GM21717 (cell line): ENCODE measurements at regions not wholly inside any gene's neighbourhood (a gene's known extent, or its start where the extent isn't known, plus 50 kb on each side); places are given as distances from the start of the nearest gene placed in this dataset.
"Not testable (repeated sequence)": the region's sequence is repeated elsewhere in the genome, so short reads cannot be mapped to it uniquely, and the experiment has no call there.

Experiments used
- ATAC-seq: cut with Tn5 transposase; IDR thresholded peaks from one replicate; pipeline ENCODE4 v1.9.1; 2021; ENCODE audit warnings: mild to moderate bottlenecking, moderate library complexity; ENCODE audit not compliant: unreplicated experiment

DNA sequence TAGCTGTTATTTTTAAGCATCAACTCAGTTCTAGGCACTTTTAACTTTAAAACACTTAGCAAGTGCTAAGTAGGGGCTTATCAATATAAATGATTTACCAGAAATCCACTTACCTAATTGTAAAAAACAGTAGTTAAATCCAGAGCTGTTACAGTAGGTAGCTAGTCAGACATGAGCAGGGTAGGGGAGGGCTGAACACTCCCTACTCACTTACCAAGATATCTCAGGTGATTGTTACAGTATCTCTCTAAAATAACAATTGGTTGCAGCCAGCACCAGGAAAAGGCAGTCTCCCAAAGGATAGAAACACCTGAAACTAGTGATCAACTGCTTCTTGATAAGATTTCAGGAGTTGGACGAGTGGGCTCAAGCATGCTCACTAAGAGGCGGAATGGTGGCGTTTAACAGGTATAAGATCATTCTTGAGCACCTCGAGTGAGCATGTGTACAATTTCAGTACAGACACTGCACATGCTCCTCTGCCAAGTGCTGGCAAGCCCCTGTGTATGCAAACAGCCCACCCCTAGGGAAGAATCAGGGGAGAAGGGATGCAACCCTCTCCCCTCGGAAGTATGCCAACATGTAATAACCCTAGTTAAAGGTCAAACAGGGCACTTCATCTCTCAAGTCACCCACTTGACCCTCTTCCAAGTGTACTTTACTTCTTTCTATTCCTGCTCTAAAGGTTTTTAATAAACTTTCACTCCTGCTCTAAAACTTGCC is 1113.6 kb upstream of the SEL1L start:
- no peak for ATAC-seq

DNA sequence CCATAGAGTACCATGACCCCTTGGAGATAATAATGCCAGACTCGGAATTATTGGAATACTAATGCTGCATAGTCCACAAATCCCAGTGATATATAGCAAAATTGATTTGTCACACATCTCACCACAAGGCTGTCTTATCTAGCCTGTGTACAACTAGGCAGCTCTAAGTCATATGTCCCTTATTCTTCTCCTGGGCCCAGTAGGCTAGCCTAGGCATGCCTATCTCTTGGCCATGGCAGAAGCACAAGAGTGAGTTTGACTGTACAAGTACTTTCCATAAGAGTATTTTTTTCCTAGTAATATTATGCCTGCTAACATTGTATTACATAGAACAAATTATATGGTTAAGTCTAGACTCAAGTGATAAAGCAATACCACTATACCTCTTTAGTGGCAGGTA is 1122.1 kb upstream of the SEL1L start:
- no peak for ATAC-seq

- no peak for ATAC-seq
Observed at GRCh38 chr14:82657186-82657675, 1123.6 kb upstream of the SEL1L start.

DNA sequence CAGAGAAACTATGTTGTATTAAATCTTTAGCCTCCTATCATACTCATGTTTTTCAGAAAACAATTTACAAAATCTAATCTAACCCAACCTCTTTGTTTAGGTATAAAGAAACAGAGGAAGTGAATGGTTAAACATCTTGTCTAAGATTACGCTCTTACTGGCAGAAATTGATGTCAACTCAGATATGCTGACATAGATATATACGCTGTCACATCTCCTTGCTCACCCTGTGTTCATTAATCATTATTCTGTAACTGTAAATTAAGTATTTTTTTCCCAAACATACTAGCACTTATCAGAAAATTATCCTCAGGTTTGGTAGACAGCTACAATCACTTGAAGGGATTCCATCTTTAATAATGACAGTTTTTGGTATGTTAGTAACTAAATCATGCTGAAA is 1127.6 kb upstream of the SEL1L start:
- no peak for ATAC-seq

- no peak for ATAC-seq
Observed at GRCh38 chr14:82667006-82667405, 1133.4 kb upstream of the SEL1L start.

DNA sequence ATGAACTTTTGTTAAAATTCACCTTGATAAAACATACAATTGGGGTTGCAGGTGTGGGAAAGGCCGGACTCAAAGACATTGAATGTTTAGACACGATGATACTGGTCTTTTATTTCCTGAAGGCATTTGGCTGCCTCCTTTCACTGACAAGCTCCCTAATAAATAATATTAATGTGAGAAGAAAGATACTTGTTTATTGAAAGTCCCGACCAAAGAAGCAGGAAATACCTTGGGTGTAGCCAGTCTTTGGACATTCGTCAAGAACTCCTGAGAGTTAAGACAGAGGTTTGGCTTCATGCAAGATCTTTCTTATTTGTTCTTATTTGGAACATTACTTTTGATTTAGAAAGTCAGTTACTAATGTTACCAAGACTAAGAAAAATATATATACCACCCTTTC is 1133.8 kb upstream of the SEL1L start:
- ATAC-seq, result no peak

DNA sequence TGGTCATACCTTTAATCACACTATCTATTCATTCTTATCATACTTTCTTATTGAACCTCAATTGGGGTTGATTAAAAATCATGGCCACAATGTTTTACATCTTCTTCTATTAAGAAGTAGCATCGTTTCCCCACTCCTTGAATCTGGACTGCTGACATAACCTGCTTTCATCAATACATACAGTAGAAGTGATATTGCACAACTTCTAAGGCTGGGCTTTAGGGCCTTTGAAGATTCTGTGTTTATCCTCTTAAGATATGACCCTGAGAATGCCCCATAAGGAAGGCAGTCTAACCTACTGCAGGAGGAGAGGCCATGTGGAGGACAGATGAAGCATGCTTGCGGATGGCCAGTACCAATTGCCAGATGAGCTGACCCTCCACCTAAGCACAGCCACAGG is 1142.8 kb upstream of the SEL1L start:
- no peak for ATAC-seq

DNA sequence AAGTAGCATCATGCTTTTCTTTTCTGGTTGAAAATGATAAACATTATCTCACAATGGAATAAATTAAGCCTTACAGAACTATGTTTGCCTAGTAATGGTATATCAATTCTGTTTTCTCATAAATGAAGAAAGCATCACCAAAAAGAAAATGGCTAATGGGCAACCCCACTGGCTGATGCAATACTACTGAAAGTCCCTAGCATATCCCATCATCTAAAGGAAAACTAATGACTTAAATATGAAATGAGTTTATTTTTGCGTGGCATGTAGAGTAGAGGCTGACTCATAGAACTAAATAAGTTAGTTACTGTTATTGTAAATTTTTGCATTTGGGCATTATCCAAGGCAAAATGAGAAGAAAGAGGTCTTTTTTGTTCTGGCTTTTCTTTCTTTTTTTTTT is 1156.3 kb upstream of the SEL1L start:
- no peak for ATAC-seq

- ATAC-seq, result not testable (repeated sequence)
Observed at GRCh38 chr14:82691191-82691590, 1157.5 kb upstream of the SEL1L start.

DNA sequence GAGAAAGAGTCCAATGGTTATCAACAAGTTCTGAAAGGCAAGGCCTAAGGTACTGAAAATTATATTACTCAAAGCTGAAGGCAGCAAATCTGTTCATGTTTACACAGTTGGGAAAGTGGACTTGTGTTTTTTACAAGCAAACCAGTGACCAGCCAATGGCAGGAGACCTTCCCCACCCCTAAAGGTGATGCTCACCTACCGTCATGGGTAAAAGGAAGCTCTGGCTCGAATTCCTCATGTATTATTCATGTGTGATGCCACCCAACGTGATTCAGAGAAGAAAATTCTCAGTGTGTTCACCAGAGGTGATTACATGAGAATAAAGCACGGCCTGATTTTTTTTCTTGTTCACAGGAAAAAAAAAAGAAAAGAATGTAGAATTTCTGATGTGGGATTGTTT is 1161.2 kb upstream of the SEL1L start:
- no peak for ATAC-seq

GRCh38 chr14:82704218-82704617 is 1170.6 kb upstream of the SEL1L start:
- ATAC-seq, result no peak

- no peak for ATAC-seq
Observed at GRCh38 chr14:82710267-82710841, 1176.7 kb upstream of the SEL1L start.

DNA sequence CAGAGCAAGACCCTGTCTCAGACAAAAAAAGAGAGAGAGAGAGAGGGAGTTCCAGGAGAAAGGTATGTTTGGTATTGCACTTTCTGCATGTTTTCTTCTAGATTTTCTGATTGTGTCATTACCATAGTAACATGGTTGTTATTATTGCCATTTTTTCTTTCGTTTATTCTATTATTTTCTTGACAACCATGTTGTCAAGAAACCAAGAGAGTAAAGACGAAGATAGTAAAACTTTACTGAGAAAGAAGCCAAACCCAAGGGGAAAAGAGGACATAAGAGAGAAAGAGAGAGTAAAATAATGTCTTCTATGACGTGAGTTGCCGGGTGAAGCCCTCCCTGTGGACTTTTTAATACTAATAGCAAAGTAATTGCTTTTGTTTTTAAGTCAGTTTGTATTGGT is 1186.0 kb upstream of the SEL1L start:
- no peak for ATAC-seq

- ATAC-seq, result no peak
Observed at GRCh38 chr14:82720431-82720830, 1186.8 kb upstream of the SEL1L start.

- ATAC-seq, result no peak
Observed at GRCh38 chr14:82720946-82721345, 1187.3 kb upstream of the SEL1L start.

DNA sequence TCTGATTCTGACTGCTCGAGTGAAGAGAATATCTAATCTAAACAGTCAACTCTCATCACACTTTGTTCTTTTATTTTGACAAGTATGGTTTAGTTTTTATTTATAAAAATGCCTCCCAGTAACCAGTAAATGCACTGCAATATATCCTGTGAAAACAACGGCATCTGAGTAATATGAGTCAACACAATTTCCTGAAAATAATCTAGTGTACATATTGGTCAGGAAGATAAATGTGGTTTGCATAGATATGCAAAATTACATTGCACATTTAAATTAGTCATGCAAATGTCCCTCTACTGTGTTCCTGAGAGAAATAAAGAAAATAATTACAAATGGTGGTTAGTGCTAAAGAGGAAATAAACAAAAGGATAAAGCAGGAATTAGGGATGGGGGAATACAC is 1190.7 kb upstream of the SEL1L start:
- no peak for ATAC-seq

DNA sequence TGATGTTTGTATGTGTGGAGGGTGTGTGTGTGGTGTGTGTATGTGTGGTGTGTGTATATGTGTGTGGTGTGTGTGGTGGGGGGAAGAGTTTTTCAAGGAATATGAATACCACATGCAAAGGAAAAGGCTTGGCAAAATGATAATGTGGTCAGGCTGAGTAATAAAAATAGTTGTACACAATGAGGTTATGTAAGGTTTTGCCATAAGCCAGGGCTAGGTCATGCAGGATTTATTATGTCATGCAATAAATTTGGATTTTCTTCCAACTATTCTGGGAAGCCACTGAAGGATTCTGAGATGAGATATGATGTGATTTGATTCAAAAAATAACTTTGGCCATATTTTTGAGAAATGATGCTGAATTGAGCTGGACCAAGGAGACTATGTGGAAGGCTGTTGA is 1191.6 kb upstream of the SEL1L start:
- no peak for ATAC-seq

DNA sequence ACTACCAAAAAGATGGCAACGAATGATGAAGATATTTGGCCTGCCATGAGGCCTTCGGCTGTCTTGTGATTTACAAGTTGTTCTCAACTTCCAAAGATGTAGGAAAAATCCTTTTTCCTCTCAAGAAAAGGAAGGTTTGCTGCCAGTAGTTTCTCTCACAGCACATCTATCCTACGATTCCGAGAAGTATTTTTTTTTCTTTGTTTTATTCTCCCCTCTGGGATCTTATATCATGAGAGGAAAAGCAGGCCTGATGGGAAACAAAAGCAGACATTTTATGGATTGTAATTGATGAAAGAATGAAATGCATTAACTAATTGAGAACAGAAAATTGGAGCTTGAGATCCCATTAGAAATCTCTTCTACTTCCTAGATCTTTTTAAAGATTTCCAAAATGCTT is 1197.9 kb upstream of the SEL1L start:
- ATAC-seq, result no peak

GRCh38 chr14:82740547-82740946 is 1206.9 kb upstream of the SEL1L start:
- no peak for ATAC-seq

DNA sequence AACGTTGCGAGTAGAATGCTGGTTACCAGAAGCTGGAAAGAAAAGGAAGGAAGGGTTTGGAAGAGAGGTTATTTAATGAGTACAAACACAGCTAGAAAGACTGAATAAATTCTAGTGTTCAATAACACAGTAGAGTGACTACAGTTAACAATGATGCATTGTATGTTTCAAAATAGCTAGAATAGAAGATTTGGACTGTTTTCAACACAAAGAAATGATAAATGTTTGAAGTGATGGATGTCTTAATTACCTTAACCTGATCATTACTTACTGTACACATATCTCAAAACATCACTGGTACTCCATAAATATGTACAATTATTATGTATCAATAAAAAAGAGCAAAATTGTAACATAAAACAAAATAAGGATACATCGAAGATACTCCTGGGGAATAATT is 1221.8 kb upstream of the SEL1L start:
- ATAC-seq, result no peak

- no peak for ATAC-seq
Observed at GRCh38 chr14:82755923-82756322, 1222.3 kb upstream of the SEL1L start.

DNA sequence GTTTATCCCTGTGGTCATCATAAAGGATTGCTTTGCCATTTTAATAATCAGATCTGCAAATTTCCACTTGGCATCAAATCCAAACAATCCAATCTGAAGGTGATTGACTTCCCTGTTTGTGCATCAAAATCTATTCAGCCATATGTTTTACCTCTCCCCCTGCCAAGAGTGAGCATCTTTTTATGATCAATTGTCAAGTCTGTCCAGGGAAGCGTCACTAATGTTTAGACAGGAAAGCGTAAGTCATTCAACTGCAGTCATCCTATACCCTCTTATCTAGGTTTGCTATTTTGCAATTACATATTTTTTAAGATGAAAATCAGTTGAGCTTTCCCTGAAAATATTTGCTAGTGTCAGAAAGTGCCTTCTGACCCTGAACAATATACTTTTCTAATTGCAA is 1224.1 kb upstream of the SEL1L start:
- ATAC-seq, result no peak

DNA sequence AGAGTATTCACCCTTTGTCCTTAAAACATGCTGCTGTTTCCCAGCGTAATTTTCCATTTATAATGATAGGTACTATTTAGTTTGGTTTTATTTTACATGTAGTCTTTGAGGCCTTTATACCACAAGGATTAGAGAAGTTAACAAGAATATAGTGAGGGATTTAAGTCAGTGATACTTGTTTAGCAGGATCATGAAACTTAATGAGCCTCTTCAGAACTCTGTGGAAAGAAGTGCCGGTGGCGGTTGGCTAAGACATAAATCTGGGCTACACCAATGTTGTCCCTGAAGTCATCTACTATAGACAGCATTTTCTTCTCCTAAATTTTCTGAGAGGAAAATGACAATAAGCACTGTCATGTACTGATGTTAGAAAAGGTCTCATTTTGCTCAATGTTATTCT is 1226.0 kb upstream of the SEL1L start:
- ATAC-seq, result no peak
